Medulla oblongata (tissue), 1 donor: ENCODE measurements at regions not wholly inside any gene's neighbourhood (a gene's known extent, or its start where the extent isn't known, plus 50 kb on each side); places are given as distances from the start of the nearest gene placed in this dataset.

Experiments
- DNase-seq: peaks from one replicate; pipeline ENCODE4 v3.0.0-alpha.2; 2015; ENCODE audit errors: extremely low spot score

DNA sequence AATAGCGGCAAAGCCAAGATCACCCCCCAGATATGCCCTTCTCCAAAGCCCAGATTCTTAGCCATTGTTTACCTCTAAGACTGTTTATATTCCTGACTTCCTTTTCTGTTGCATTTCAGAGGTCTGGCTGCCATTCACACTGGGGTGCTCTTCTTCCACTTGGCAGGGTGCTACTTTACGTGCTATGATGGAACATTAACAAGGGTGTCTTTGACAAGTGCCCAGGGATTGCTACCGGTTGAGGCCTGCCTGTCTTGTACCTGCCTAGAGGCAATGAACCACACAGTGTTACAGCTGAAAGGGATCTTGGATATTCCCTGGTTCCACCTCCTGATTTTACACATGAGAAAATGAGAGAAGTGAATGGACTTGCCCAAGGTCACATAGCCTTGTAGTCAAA is 352.1 kb upstream of the KIF2A start:
- DNase-seq: no peak

DNA sequence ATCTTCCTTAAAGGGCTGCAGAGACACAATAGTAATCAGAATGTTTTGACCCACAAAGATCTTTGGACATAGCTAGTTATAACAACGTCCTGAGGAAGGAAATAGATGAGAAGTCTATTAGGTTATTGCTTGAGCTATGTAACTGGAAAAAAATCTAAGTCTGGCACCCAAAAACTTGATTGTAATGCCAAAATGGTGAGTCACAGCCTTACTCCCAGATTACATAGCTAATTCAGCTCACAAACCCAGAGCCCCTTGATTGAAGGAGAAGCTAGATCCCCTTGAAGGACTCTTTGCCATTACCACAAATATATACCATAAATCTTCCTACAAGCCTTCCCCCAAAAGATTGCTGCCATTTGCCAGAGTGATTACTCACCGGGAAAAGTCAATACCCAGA is 341.8 kb upstream of the KIF2A start:
- DNase-seq: no peak

DNA sequence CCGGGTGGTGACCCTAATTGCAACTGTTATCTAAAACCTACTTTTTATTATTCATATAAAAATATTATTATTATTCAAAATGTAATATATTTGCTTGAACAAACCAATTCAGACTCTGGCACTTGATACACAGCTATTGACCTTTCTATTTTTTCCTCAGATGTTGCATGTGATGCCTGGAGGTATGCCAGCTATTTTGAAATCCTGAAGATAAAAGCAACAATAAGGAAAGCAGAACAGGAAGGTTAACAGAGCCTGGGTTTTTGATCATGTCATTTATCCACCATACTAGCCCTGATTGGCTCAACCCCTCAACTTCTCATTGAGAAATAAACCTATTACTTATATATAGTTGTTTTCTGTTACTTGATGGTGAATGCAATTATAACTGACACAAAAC is 340.9 kb upstream of the KIF2A start:
- no peak for DNase-seq

DNA sequence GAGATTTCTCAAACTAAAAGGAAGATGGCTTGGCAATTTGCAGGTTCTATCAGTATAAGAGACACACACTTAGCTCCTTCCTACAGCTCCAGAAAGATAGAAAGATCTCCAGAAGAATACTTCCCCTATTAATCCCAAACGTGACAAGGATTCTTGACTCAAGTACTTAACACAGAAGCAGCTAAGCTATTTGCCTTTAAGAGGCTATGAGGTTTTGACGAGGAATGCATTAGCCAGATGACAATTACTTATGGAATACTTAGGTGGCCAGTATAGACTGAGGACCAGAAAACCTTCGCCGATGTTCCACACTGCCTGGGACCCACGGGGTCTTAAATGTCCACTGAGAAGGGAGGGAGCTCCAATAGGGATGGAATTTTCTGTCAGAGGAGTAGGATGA is 340.5 kb upstream of the KIF2A start:
- no peak for DNase-seq

DNA sequence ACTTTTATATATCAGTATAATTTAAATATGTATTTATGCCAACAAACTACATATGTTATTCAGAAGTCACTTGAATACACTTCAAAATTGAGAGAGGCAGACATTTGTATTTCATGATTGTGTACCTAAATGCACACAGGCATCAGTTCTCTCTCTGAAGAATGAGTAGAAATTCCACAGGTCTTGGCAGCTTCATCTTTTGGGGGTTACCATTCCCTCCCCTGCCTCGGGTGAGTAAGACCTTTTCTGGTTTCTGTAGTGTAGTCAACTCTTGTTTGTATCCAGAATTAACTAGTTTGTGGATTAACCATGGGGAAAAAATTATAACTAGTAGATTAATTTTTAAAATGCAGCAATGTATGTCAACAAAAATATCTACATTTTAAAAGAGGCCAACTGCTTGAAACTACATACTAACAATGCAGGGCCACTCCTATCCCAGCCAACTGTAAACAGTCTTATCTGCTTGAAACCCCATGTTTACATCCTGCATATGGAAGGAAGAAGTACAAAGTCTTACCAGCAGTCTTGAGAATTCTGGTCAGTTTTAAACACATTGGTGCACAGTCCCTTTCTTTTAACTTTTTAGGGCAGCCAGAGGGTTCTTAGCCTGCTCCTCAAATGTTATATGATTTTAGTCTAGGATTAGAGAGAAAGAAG is 339.6 kb upstream of the KIF2A start:
- DNase-seq: no peak

DNA sequence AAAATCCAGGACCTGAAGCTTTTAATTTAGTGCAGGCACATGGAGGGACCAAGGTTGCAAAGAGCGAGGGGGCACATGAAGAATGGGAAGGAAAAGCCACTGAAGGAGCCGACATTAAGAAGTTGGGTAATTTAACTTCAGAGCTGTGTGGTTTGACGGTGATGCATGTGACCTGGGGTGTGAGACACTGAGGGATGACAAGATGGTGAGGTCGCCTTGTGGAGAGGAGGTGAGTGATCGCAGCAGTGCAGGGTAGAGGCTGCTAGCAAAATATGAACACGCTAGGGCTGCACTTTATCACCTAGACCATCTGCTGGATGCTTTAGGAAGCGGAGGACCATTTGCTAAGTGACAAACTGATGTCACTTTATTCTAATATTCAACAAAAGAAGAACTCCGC is 339.0 kb upstream of the KIF2A start:
- DNase-seq: no peak

DNA sequence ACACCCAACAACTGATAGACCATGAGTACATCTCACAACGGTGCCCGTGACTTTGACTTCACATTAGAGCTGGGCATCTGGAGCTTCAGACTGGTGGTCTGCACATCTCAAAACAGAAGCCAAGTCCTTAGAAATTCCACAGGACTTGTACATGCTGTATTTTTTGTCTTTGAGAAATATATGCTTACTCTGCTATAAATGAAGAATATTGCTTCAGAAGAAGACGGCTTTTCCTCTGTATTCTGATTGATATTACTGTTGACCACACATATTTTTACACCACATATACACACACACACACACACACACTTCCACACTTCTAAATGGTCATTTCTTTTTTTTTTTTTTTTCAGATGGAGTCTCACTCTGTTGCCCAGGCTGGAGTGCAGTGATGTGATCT is 338.3 kb upstream of the KIF2A start:
- no peak for DNase-seq

DNA sequence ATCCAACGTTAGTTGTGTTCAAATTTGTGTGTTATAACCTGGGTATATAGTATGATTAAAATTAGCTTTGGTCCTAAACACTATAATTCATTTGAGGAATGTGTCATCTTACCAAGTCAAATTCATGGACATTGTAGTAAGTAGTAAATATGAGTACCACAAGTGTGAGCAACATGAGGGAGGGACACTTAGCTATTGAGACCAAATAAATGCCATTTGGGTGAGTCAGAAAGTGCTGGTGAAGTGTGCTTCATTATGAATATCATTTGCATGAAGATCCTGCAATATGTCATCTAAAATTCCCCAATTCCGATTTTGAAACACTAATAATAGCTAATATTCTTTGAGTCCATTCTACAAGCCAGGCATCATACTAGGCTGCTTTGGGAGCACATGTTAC is 336.7 kb upstream of the KIF2A start:
- no peak for DNase-seq

DNA sequence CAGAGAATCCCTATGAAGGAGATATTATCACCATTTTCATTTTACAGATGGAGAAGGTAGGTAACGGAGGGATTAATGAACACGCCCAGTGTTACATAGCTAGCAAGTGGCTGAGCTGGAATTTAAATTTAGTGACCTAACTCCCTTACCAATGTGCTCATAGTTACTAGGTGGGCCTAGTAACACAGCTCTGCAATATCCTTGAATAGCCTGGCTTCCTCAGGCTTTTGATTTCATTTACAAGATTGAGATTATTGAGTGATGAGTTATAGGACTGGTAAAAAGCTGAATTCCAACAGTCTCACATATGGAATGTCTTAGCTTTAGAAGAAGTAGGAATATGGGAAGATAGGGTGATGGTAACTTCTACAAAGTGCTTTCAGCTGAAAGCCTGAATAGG is 336.3 kb upstream of the KIF2A start:
- no peak for DNase-seq

DNA sequence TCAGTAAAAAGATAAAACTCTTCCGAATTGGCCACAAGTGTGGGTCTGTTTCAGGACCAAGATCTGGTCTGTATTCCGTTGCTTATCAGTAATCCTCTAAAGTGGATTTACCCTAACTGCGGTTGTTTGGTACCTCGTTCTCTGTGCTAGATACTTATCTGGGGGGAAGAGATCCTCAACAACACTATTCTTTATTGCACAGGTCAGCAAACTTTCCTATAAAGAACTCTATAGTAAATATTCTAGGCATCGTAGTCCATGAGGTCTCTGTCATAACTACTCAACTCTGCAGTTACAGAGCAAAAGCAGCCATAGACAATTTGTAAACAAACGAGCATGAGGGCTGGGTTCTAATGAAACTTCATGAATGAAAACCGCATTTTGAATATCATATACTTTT is 335.8 kb upstream of the KIF2A start:
- no peak for DNase-seq

DNA sequence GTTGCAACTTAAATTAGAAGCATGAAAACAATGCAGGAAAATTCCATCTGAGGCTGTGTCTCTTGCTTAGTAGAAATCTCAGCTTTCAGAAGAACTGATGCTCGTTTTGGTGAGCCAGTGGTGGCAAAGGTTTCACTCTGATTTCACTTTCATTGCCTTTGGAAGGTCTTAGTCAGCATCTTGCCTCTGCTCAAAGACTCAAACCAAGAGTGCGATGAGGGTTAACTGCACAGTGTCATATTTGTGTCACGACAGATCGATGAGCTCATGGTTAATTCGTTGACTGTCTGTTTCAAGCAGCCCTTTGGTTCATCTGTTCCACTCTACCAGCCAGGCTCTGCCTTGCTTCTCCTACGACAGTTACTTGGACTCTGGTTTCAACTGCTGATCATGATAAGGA is 331.3 kb upstream of the KIF2A start:
- DNase-seq: no peak

DNA sequence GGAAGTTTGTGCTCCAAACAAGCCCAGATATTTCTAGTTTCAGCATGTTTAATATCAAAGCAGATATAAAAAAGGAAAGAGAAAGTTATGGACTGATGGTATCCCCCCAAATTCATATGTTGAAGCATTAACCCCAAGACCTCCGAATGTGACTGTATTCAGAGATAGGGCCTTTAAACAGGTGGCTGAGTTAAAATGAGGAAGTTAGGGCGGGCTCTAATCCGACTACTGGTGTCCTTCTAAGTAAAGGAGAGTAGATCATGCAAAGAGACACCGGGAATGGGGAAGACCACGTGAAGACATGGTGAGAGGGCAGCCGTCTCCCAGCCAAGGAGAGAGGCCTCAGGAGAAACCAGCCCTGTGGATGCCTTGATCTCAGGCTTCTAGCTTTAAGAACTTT is 324.1 kb upstream of the KIF2A start:
- no peak for DNase-seq

DNA sequence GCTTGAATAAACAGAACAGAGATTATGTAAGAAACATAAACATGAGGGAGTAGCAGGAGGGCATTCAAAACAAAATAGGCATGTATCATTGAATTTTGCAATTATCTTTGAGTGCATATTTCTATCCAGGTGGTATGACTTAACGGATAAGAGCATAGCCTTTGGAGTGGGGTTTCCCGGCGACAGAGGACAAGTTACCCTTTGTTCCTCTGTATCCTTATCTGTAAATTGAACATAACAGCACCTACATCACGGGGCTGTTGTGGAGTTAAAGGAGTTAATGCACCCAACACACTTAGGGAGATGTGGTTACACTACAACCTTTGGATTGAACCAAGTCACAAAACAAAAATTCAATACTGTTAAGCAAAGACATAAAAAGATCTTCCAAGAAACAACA is 314.6 kb upstream of the KIF2A start:
- DNase-seq: no peak

DNA sequence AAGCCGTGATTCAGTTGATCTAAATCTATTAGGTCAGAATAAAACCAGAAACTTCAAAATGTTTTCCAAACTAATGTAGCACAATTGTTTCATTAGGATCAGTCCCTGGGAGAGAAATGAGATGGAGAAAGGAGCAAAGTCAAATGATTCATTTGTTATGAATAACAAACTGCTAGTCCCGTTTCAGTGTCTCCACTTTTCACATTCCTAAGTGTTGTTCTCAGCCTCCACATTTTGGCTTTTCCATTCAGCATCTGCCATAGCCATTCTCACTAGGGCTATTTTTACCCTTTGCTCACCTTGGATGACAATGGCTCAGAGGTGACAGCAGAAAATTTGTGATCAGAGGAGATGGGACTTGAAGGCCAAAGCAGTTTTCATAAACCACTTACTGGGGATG is 314.1 kb upstream of the KIF2A start:
- DNase-seq: no peak

DNA sequence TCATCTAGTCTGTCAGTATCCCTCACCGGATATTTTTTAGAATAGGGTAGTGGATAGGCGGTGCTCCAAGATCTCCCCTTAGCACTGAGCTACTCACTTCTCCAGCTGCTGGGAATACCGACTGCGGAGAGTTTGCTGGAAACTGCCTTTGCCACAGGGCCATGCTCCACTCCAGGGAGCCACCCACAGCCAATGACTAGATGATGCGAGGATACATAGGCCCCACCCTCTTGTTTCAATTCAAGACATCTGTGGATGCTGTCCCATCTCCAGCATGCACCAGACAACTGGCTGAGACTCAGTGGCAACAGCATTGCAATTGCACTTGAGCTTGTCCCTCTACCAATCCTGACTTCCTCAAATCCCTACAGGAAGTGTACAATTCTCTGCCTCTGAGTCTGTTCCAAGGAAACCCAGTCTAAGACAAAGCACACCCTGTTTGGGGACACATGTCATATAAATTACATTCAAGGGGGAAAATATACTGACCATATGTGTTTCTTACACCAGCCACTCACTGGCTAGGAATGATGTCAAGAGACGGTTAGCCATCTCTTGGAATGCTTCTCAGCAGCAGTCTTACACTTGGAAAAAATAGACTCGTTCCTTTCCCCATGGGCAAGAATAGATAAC is 312.6 kb upstream of the KIF2A start:
- no peak for DNase-seq

DNA sequence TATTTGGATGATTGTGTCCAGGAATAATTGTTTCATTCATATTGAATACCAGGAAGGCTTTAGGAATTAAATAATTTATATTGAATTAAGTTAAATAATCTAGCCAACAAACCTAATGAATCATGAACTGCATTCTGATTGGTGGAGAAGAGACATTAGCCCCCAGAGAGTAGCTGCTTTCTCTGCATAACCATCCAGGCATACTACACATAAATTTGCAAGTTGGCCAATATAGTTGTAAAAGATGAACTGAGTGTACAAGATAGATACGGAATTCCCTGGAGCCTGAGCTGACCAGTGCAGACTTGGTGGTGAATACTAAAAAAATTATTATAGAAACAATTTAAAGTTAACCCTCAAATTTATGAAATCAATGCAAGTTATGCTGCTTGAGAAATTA is 311.8 kb upstream of the KIF2A start:
- DNase-seq: no peak

DNA sequence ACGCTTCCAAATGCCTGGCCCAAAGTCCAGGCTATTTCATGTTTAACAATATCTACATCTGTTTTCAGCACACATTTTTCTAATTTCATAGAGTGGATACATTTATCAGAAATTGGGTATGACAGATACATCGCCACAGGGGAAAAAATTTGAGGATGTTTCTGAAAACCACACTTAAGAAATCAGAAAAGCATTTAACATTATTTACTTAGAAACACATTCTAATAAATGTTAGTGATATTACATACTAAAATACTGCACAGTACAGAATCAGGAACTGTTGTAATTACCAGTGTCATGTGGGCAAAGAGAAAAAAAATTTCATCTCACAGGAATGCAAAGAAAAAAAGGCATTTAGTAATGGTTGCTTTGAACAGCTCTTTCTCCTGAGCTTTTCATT is 310.5 kb upstream of the KIF2A start:
- DNase-seq: no peak

DNA sequence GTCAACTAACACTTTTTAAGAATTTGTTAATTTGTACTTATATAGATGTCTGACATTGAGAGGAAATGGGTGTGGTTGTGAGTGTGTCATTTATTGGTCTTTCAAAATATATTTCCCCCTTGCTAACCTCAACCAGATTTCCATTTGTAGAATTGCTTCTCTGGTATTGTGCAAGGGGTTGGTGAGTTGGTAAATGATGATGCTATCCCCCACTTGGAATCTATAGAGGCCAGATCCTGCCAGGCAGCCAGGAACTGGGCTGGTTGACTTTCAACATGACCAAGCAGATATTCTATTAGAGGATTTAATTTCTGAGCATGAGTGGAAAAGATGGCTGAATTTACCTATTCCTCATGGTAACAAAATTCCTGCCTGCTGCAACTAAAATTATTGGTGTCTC is 306.6 kb upstream of the KIF2A start:
- DNase-seq: no peak

DNA sequence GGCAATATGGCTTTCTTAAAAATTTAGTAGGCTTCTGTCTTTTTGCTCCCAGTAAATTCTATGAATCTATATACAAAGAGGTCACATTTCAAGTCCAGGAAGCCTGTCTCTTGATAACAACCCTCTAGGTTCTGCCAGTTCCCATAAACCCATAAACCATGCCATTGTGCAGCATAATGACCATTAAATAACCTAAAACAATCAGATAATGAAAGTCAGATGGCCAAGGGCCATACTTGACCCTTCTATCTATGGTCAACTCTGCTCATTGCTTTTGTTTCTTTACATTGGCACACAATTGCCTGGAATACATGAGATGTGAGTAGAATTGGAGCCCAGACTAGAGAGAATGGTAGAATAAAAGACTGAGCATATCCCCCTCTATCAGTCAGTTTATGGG is 305.4 kb upstream of the KIF2A start:
- no peak for DNase-seq

DNA sequence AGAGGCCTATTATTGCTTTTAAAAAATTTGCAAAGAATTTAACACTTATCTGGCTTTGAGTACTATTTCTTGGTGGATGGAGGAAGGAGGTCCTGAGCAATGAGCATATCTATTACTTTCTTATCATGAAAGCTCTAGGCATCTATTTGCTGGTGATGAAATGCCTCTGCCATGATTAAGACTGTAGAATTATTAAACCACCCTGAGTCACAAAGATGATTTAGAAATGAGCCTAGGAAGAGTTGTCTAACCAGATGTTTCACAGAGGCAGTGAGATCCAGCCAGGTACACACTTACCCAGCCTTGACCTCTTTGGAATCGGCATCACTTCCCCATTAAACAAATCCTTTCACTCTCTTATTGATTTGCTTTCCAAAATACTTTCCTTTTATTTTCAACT is 304.4 kb upstream of the KIF2A start:
- DNase-seq: no peak

DNA sequence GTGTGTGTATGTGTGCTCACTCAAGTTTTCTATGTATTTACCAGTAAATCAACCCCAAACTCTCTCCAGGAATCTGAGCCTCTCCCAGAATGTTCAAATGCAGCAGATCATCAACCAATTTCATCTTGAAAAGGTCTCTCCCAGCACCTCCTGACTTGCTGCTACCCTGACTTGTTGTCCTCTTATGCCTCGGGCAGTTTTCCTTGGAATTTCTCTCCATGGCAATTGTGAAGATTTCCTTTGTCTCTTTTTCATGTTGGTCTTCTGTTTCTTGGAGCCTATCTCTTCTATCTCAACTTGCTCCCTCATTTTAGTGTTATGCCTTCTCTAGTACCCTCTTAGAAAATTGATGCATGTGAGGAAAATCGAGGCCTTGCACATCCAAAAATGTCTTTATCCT is 303.6 kb upstream of the KIF2A start:
- no peak for DNase-seq

DNA sequence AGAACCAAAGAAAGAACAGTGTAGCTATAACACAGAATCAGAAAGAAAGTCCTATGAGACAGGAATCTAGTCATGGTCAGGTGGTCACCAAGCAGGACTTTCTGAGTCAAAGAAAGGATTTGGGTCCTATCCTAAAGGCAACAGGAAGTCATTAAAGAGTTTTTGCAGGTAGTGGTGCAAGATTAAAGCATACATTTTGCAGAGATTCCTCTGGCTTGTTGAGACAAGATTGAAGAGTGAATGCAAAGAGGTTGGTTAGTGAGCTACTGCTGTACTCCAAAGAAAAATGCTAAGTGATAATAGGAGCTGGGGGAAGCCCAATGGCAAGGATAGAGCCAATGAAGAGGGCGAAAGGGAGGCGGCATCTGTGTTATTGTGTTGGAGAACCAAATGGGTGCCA is 300.5 kb upstream of the KIF2A start:
- no peak for DNase-seq

DNA sequence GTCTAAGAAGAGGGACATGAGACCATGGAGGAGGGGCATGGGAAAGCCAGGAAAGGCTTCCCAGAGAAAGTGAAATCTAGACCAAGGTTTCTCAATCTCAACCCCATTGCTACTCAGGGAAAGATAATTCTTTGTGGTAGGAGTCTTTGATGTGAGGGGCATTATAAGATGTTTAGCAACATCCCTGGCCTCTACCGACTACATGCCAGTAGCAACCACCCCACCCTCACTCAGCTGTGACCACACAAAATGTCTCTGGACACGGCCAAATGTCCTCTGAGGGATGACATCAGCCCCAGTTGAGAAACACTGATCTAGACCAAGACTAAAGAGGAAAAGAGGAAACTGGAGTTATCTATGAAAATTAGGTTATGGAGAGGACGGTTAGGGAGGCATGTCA is 298.5 kb upstream of the KIF2A start:
- DNase-seq: no peak

DNA sequence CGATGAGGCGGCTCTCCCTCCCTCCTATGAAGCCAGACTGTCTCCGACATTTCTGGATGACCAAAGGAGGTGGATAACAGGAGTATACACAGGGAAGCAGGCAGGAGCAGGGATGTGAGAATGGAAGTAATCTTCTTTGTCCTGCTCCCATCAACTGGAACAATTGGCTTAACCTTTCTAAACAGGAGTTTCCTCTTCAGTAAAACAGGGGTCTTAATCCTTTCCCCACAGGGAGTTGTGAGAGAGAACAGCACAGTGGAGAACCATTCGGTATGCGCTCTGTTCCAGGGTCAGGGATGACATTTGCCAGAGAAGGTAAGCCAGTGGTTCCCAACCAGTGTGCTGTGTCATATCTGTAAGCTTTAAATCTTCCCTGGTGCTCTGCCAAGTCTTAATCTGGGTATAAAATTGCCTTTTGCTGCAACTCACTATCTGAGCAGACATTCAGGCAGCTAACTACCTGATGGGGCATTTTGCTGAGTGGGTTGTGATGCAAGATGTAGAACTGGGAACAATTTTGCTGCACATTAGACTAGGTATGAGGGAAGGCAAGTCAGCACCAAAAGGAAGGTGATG is 294.8 kb upstream of the KIF2A start:
- no peak for DNase-seq
